Mesothelial cell of epicardium (in vitro differentiated cells): ENCODE measurements at regions not wholly inside any gene's neighbourhood (a gene's known extent, or its start where the extent isn't known, plus 50 kb on each side); places are given as distances from the start of the nearest gene placed in this dataset.

Experiments
- DNase-seq, 2 experiments: peaks; one replicate each; pipeline ENCODE4 v3.0.0; 2021; ENCODE audit warnings: low spot score in 2 of 2; ENCODE audit not compliant: unreplicated experiment in 2 of 2
- H3K27ac Mint-ChIP-seq: 2 replicates; pipeline ENCODE4 v1.8.0; 2021; ENCODE audit warnings: mixed read lengths
- H3K27me3 Mint-ChIP-seq: 2 replicates; pipeline ENCODE4 v1.8.0; 2021; ENCODE audit warnings: low read depth, mixed read lengths
- H3K36me3 Mint-ChIP-seq: 2 replicates; pipeline ENCODE4 v1.8.0; 2021; ENCODE audit warnings: mixed read lengths
- H3K4me1 Mint-ChIP-seq: 2 replicates; pipeline ENCODE4 v1.8.0; 2021; ENCODE audit warnings: mixed read lengths
- H3K4me3 Mint-ChIP-seq: 2 replicates; pipeline ENCODE4 v1.8.0; 2021; ENCODE audit warnings: mild to moderate bottlenecking, moderate library complexity, mixed read lengths
- H3K9me3 Mint-ChIP-seq: 2 replicates; pipeline ENCODE4 v1.8.0; 2021; ENCODE audit warnings: mixed read lengths
- TF ChIP-seq, protein P1 (sequence below): fragments of 200-600 bp; sonication (generic); IDR thresholded peaks from one replicate; pipeline ENCODE4 v1.5.0; 2021; ENCODE audit warnings: antibody characterized with exemption; ENCODE audit not compliant: unreplicated experiment

DNA sequence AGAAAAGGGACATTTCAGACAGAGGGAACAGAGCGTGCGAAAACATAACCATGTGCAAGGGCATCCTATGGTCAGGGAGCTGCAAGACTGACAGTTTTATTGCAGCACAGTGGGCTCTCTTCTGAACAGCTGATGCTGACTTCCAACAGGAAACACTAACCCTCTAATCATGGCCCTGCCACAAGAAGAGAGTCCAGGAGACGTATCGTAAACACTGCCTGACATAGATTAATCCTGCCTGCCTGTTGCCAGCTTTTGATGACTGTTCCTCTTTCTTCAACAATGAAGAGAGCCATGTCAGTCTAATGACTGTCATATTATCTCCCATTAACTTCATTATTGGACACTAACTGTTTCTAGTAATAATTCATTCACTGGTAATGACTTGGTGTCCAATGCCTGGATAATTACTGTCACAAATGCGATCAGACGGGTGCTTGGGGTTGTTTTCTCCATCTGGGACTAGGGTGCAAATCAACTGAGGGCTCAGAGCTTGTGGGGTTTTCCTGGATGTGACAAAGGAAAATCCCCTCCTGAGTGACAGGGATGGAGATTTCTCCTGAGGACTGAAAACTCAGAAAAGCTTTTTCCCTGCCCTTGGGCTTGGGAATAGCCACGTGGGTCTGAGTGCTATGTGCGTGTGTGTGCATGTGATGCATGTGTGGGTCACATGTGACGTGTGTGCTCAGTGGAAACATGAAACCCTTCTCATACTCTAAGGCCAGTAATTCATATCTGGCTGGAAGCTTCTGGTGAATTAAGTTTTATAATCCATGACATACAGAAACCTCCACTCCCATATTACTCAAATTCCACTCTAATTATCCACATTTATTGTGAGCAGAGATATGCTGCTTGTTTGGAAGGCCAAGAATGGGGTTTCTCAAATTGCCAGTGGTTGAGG is 144.0 kb upstream of the PLXNA2 start:
- Mint-ChIP-seq H3K27me3 (no peaks in the 10 kb centered on the region), H3K4me3 (no peak overlapping the region), H3K27ac (peak overlapping the region; percentile 10), H3K9me3 (no peaks in the 10 kb centered on the region), H3K36me3 (no peaks in the 10 kb centered on the region), H3K4me1 (peaks cover 17% of the 10 kb centered on the region)
- TF ChIP-seq, protein P1, sequence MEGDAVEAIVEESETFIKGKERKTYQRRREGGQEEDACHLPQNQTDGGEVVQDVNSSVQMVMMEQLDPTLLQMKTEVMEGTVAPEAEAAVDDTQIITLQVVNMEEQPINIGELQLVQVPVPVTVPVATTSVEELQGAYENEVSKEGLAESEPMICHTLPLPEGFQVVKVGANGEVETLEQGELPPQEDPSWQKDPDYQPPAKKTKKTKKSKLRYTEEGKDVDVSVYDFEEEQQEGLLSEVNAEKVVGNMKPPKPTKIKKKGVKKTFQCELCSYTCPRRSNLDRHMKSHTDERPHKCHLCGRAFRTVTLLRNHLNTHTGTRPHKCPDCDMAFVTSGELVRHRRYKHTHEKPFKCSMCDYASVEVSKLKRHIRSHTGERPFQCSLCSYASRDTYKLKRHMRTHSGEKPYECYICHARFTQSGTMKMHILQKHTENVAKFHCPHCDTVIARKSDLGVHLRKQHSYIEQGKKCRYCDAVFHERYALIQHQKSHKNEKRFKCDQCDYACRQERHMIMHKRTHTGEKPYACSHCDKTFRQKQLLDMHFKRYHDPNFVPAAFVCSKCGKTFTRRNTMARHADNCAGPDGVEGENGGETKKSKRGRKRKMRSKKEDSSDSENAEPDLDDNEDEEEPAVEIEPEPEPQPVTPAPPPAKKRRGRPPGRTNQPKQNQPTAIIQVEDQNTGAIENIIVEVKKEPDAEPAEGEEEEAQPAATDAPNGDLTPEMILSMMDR, result no peak
- no peak for DNase-seq

DNA sequence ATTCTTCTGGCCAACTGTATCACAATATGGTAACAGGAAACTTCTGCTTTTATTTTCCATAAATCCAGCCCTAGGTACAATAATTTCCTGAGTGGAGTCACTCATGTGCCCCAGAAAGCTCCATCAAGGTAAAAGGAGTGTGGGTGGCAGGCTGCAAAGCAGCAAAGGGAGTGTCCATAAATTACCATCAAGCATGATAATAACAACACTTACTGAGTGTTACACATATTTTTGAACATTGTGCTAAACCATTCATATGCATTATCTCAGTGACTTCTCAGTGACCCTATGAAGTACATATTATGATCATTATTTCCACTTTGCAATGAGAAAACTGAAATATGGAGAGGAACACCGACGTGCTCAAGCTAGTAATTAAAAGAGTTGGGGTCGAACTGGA is 149.2 kb upstream of the PLXNA2 start:
- Mint-ChIP-seq H3K27ac (no peak overlapping the region), H3K4me1 (peaks cover 15% of the 10 kb centered on the region), H3K9me3 (peaks cover 5% of the 10 kb centered on the region)

DNA sequence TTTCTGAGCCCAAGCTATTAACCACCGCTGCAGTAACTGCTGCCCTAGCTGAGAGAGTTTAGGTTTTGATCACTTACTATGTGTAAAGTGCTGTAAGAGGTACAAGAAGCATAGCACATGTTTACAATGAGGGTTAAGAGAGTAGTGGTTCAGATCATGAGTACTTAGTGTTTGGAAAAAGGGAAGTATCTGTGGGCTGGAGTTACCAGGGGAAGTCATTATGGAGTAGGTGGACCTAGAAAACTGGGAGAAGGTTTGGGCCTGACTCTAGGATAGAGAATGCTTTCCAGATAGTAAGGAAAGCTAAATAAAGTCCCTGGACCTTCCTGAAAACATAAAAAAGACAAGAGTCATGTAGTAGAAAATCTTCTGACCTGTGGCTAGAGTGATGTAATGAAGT is 149.6 kb upstream of the PLXNA2 start:
- no peak for DNase-seq
- no peak overlapping the region for H3K27ac Mint-ChIP-seq
- H3K36me3 Mint-ChIP-seq, result no peaks in the 10 kb centered on the region
- TF ChIP-seq, protein P1, result no peak
- H3K27me3 Mint-ChIP-seq, result no peaks in the 10 kb centered on the region
- H3K9me3 Mint-ChIP-seq, result peaks cover 5% of the 10 kb centered on the region
- no peak overlapping the region for H3K4me3 Mint-ChIP-seq
- peaks cover 11% of the 10 kb centered on the region for H3K4me1 Mint-ChIP-seq

More for the DNA sequence above, 149.2 kb upstream of the PLXNA2 start:
- Mint-ChIP-seq H3K4me3 (no peak overlapping the region), H3K36me3 (no peaks in the 10 kb centered on the region), H3K27me3 (no peaks in the 10 kb centered on the region)
- TF ChIP-seq, protein P1, result no peak
- no peak for DNase-seq

- TF ChIP-seq, protein P1, result no peak
- DNase-seq, result no peak
- Mint-ChIP-seq H3K9me3 (peaks cover 5% of the 10 kb centered on the region), H3K4me3 (no peak overlapping the region), H3K36me3 (no peaks in the 10 kb centered on the region), H3K27ac (no peak overlapping the region), H3K27me3 (no peaks in the 10 kb centered on the region), H3K4me1 (peaks cover 11% of the 10 kb centered on the region)
Observed at GRCh38 chr1:208397286-208397685, 153.1 kb upstream of the PLXNA2 start.

GRCh38 chr1:208405014-208405413 is 160.8 kb upstream of the PLXNA2 start:
- Mint-ChIP-seq H3K27me3 (no peaks in the 10 kb centered on the region), H3K36me3 (no peaks in the 10 kb centered on the region), H3K4me1 (no peaks in the 10 kb centered on the region), H3K27ac (no peak overlapping the region), H3K9me3 (peaks cover 6% of the 10 kb centered on the region), H3K4me3 (no peak overlapping the region)
- TF ChIP-seq, protein P1, result no peak
- DNase-seq, result no peak
